ENCODE measurements at regions not wholly inside any gene's neighbourhood (a gene's known extent, or its start where the extent isn't known, plus 50 kb on each side); places are given as distances from the start of the nearest gene placed in this dataset.

- DNase-seq (ENCODE audit: low read depth): no peak
These were observed 104.8 kb downstream of the CYB561 start for GRCh38 chr17:63341276-63341675.

GRCh38 chr17:63344383-63344782, 101.7 kb downstream of the CYB561 start:
- DNase-seq (ENCODE audit: low read depth): no peak

GRCh38 chr17:63345611-63346010, 100.5 kb downstream of the CYB561 start:
- DNase-seq (ENCODE audit: low read depth): no peak

GRCh38 chr17:63347475-63347874, 98.6 kb downstream of the CYB561 start:
- DNase-seq (ENCODE audit: low read depth): no peak

GRCh38 chr17:63349478-63350000, 96.6 kb downstream of the CYB561 start:
- no peak for DNase-seq (ENCODE audit: low read depth)

- DNase-seq (ENCODE audit: low read depth): no peak
These were observed 95.7 kb downstream of the CYB561 start for GRCh38 chr17:63350364-63350763.

GRCh38 chr17:63354256-63354655, 91.8 kb downstream of the CYB561 start:
- no peak for DNase-seq (ENCODE audit: low read depth)

GRCh38 chr17:63356337-63356757, 89.8 kb downstream of the CYB561 start:
- no peak for DNase-seq (ENCODE audit: low read depth)

GRCh38 chr17:63358111-63358839, 87.8 kb downstream of the CYB561 start:
- DNase-seq (ENCODE audit: low read depth): no peak

GRCh38 chr17:63358956-63359355, 87.2 kb downstream of the CYB561 start:
- no peak for DNase-seq (ENCODE audit: low read depth)

- no peak for DNase-seq (ENCODE audit: low read depth)
These were observed 84.9 kb downstream of the CYB561 start for GRCh38 chr17:63361182-63361581.

- no peak for DNase-seq (ENCODE audit: low read depth)
These were observed 84.0 kb downstream of the CYB561 start for GRCh38 chr17:63362115-63362514.

- no peak for DNase-seq (ENCODE audit: low read depth)
These were observed 81.7 kb downstream of the CYB561 start for GRCh38 chr17:63364387-63364786.

- DNase-seq (ENCODE audit: low read depth): no peak
These were observed 81.2 kb downstream of the CYB561 start for GRCh38 chr17:63364944-63365343.

- no peak for DNase-seq (ENCODE audit: low read depth)
These were observed 80.5 kb downstream of the CYB561 start for GRCh38 chr17:63365366-63366240.

- no peak for DNase-seq (ENCODE audit: low read depth)
These were observed 79.9 kb downstream of the CYB561 start for GRCh38 chr17:63366241-63366566.

GRCh38 chr17:63369233-63369632, 76.9 kb downstream of the CYB561 start:
- DNase-seq (ENCODE audit: low read depth): no peak

- no peak for DNase-seq (ENCODE audit: low read depth)
These were observed 75.4 kb downstream of the CYB561 start for GRCh38 chr17:63370696-63371095.

- DNase-seq (ENCODE audit: low read depth): no peak
These were observed 69.2 kb downstream of the CYB561 start for GRCh38 chr17:63376949-63377348.

GRCh38 chr17:63378411-63379375, 67.4 kb downstream of the CYB561 start:
- DNase-seq (ENCODE audit: low read depth): no peak

- no peak for DNase-seq (ENCODE audit: low read depth)
These were observed 66.5 kb downstream of the CYB561 start for GRCh38 chr17:63379636-63380035.

- DNase-seq (ENCODE audit: low read depth): no peak
These were observed 64.9 kb downstream of the CYB561 start for GRCh38 chr17:63381101-63381729.

Data from activated T-cell treated with anti-CD3 and anti-CD28 coated beads for 48 hours (primary cell).